ENCODE measurements at regions not wholly inside any gene's neighbourhood (a gene's known extent, or its start where the extent isn't known, plus 50 kb on each side); places are given as distances from the start of the nearest gene placed in this dataset.

GRCh38 chr11:11056749-11057471 lies 199.1 kb upstream of the ZBED5 start:
- Histone ChIP-seq H3K36me3 (no peaks in the 10 kb centered on the region), H3K27me3 (ENCODE audit: low read depth) (no peaks in the 10 kb centered on the region), H3K27ac (replicated peaks) (no peak overlapping the region), H3K4me1 (no peaks in the 10 kb centered on the region), H3K4me3 (no peak overlapping the region), H3K9me3 (replicated peaks) (peaks cover 46% of the 10 kb centered on the region)
- DNase-seq, result no peak
- TF ChIP-seq CTCF (IDR thresholded peaks at IDR 0.05; ENCODE audit: borderline replicate concordance), result no peak
- intact Hi-C loops (cut with micrococcal nuclease), result no loop called here

- intact Hi-C loops (cut with micrococcal nuclease), result no loop called here
- H3K4me1 ChIP-seq, result no peaks in the 10 kb centered on the region
Measured at GRCh38 chr11:11056316-11056715, 198.5 kb upstream of the ZBED5 start.

GRCh38 chr11:11047851-11048610 lies 190.2 kb upstream of the ZBED5 start:
- no peaks in the 10 kb centered on the region for H3K4me1 ChIP-seq
- no peaks in the 10 kb centered on the region for H3K36me3 ChIP-seq
- H3K4me3 ChIP-seq, result no peak overlapping the region
- no peaks in the 10 kb centered on the region for H3K27me3 ChIP-seq (ENCODE audit: low read depth)
- TF ChIP-seq CTCF (IDR thresholded peaks at IDR 0.05; ENCODE audit: borderline replicate concordance), result no peak
- peaks cover 7% of the 10 kb centered on the region for H3K9me3 ChIP-seq (replicated peaks)
- no peak for DNase-seq
- no peak overlapping the region for H3K27ac ChIP-seq (replicated peaks)
- intact Hi-C loops (cut with micrococcal nuclease), result loop anchor here (10.0 kb wide), 1 partner anchor 217 kb away; no protein-coding TSS in a partner anchor

More at GRCh38 chr11:11056316-11056715, 198.5 kb upstream of the ZBED5 start:
- Histone ChIP-seq H3K27me3 (ENCODE audit: low read depth) (no peaks in the 10 kb centered on the region), H3K27ac (replicated peaks) (no peak overlapping the region), H3K36me3 (no peaks in the 10 kb centered on the region), H3K4me3 (no peak overlapping the region), H3K9me3 (replicated peaks) (peaks cover 46% of the 10 kb centered on the region)
- no peak for TF ChIP-seq CTCF (IDR thresholded peaks at IDR 0.05; ENCODE audit: borderline replicate concordance)
- no peak for DNase-seq

- TF ChIP-seq CTCF (IDR thresholded peaks at IDR 0.05; ENCODE audit: borderline replicate concordance), result no peak
- Histone ChIP-seq H3K36me3 (no peaks in the 10 kb centered on the region), H3K4me1 (no peaks in the 10 kb centered on the region), H3K27me3 (ENCODE audit: low read depth) (no peaks in the 10 kb centered on the region), H3K4me3 (no peak overlapping the region), H3K27ac (replicated peaks) (no peak overlapping the region), H3K9me3 (replicated peaks) (peaks cover 6% of the 10 kb centered on the region)
- no peak for DNase-seq
- intact Hi-C loops (cut with micrococcal nuclease), result loop anchor here (10.0 kb wide), 1 partner anchor 218 kb away; no protein-coding TSS in a partner anchor
Measured at GRCh38 chr11:11046781-11047180, 188.9 kb upstream of the ZBED5 start.

- no peaks in the 10 kb centered on the region for H3K4me1 ChIP-seq
- intact Hi-C loops (cut with micrococcal nuclease), result loop anchor here (10.0 kb wide), 1 partner anchor 219 kb away; no protein-coding TSS in a partner anchor
- no peak for DNase-seq
- H3K9me3 ChIP-seq (replicated peaks), result peaks cover 5% of the 10 kb centered on the region
- H3K4me3 ChIP-seq, result no peak overlapping the region
- H3K27ac ChIP-seq (replicated peaks), result no peak overlapping the region
- H3K36me3 ChIP-seq, result no peaks in the 10 kb centered on the region
- no peak for TF ChIP-seq CTCF (IDR thresholded peaks at IDR 0.05; ENCODE audit: borderline replicate concordance)
- H3K27me3 ChIP-seq (ENCODE audit: low read depth), result no peaks in the 10 kb centered on the region
Measured at GRCh38 chr11:11045156-11045930, 187.5 kb upstream of the ZBED5 start.
